Kidney (tissue), 13 donors: ENCODE measurements at regions not wholly inside any gene's neighbourhood (a gene's known extent, or its start where the extent isn't known, plus 50 kb on each side); places are given as distances from the start of the nearest gene placed in this dataset.
A peak's percentile ranks its signal among the peaks of the same experiment; 100 is the strongest.

Experiments used
- DNase-seq, 5 donors: peaks; one replicate each; pipeline ENCODE4 v3.0.0-alpha.2; 2013 to 2020
- FAIRE-seq: peaks from 2 replicates; lab custom pipeline; 2012; peaks lifted over from hg19 to GRCh38; lab: Jason Lieb, UNC
- H3K27ac ChIP-seq, 2 donors: one replicate each; pipeline ENCODE4 v1.7.0; 2013; ENCODE audit warnings: low read depth in 2 of 2, low read length in 2 of 2, inconsistent platforms in 1 of 2
- H3K27me3 ChIP-seq: one replicate; pipeline ENCODE4 v1.7.1; 2013; ENCODE audit warnings: low read length, inconsistent platforms; ENCODE audit not compliant: control insufficient read depth, insufficient read depth
- H3K36me3 ChIP-seq, 3 donors: one replicate each; pipeline versions ENCODE4 v1.7.0 to v1.7.1; 2013; ENCODE audit warnings: low read length in 3 of 3, control low read depth in 1 of 3, inconsistent platforms in 1 of 3; ENCODE audit not compliant: insufficient read depth in 3 of 3, control insufficient read depth in 2 of 3
- H3K4me1 ChIP-seq, 3 donors: one replicate each; pipeline versions ENCODE4 v1.7.0 to v1.7.1; 2013; ENCODE audit warnings: low read length in 3 of 3, inconsistent platforms in 1 of 3, low read depth in 1 of 3; ENCODE audit not compliant: control insufficient read depth in 2 of 3, insufficient read depth in 2 of 3
- H3K4me3 ChIP-seq, 3 donors: one replicate each; pipeline versions ENCODE4 v1.7.0 to v1.8.1; 2013; ENCODE audit warnings: low read length in 3 of 3, control low read depth in 1 of 3, inconsistent platforms in 1 of 3
- H3K9ac ChIP-seq, 3 donors: one replicate each; pipeline versions ENCODE4 v1.7.0 to v1.7.1; 2013; ENCODE audit warnings: low read length in 3 of 3, control low read depth in 1 of 3, inconsistent platforms in 1 of 3
- H3K9me3 ChIP-seq, 3 donors: one replicate each; pipeline versions ENCODE4 v1.7.0 to v1.7.1; 2013; ENCODE audit warnings: low read length in 3 of 3, control low read depth in 1 of 3, inconsistent platforms in 1 of 3; ENCODE audit not compliant: control insufficient read depth in 2 of 3, insufficient read depth in 1 of 3
- CTCF ChIP-seq: IDR thresholded peaks from 3 replicates; pipeline ENCODE4 v1.5.1; 2012; ENCODE audit warnings: mild to moderate bottlenecking, moderate library complexity, borderline replicate concordance; ENCODE audit not compliant: insufficient read depth; ENCODE audit errors: extremely low read depth
- intact Hi-C: fragments of 100-400 bp; cut with DNase I; formaldehyde crosslinking; loops from one replicate; pipeline ENCODE4 v1.11.1; 2022
- donor health status: control.
- donor health status: control.
- donor health status: control.
- donor health status: control.
- donor health status: control.
- donor health status: DM: yes; HTN: yes; CAD: no.
- donor health status: Normal renal cell carcinoma (clear cell type).

GRCh38 chr10:63965846-63966245 is 444.6 kb downstream of the REEP3 start:
- intact Hi-C loops: no loop called here
- Histone ChIP-seq H3K27me3 (no peaks in the 10 kb centered on the region), H3K4me1 (no peaks in the 10 kb centered on the region), H3K9ac (no peak overlapping the region), H3K36me3 (no peaks in the 10 kb centered on the region), H3K4me3 (no peak overlapping the region), H3K9me3 (peaks cover 0 to 5% (median 0%) of the 10 kb centered on the region in 3 donors), H3K27ac (no peak overlapping the region)
- FAIRE-seq: no peak
- DNase-seq: no peak
- no peak for TF ChIP-seq CTCF

GRCh38 chr10:63972949-63973827 is 452.0 kb downstream of the REEP3 start:
- DNase-seq: peak in 1 of 5 donors; percentile 53
- H3K27me3 ChIP-seq: no peaks in the 10 kb centered on the region
- H3K9ac ChIP-seq: no peak overlapping the region
- no peak for FAIRE-seq
- H3K36me3 ChIP-seq: no peaks in the 10 kb centered on the region
- intact Hi-C loops: no loop called here
- peaks cover 0 to 5% (median 0%) of the 10 kb centered on the region in 3 donors for H3K9me3 ChIP-seq
- no peaks in the 10 kb centered on the region for H3K4me1 ChIP-seq
- H3K27ac ChIP-seq: no peak overlapping the region
- no peak for TF ChIP-seq CTCF
- H3K4me3 ChIP-seq: no peak overlapping the region

GRCh38 chr10:63976538-63976937 is 455.3 kb downstream of the REEP3 start:
- no peaks in the 10 kb centered on the region for H3K27me3 ChIP-seq
- no peaks in the 10 kb centered on the region for H3K9me3 ChIP-seq
- H3K4me3 ChIP-seq: no peak overlapping the region
- intact Hi-C loops: no loop called here
- TF ChIP-seq CTCF: peak; percentile 45
- H3K27ac ChIP-seq: no peak overlapping the region
- no peak overlapping the region for H3K9ac ChIP-seq
- peak in 3 of 5 donors; percentile 29 to 45 (median 33) for DNase-seq
- no peaks in the 10 kb centered on the region for H3K36me3 ChIP-seq
- no peak for FAIRE-seq
- no peaks in the 10 kb centered on the region for H3K4me1 ChIP-seq
